Mesendoderm (in vitro differentiated cells): ENCODE measurements at regions not wholly inside any gene's neighbourhood (a gene's known extent, or its start where the extent isn't known, plus 50 kb on each side); places are given as distances from the start of the nearest gene placed in this dataset.

Source experiments
- DNase-seq: peaks from one replicate; pipeline ENCODE4 v3.0.0; 2013
- H2AK5ac ChIP-seq: 2 replicates; pipeline ENCODE4 v1.6.1; 2013; ENCODE audit warnings: low read length, inconsistent platforms
- H2BK120ac ChIP-seq: 2 replicates; pipeline ENCODE4 v1.6.1; 2013; ENCODE audit warnings: low read depth, mild to moderate bottlenecking, low read length, moderate library complexity, mixed read lengths
- H2BK15ac ChIP-seq: replicated peaks from 2 replicates; pipeline ENCODE4 v1.6.1; 2013; ENCODE audit warnings: low read depth, mild to moderate bottlenecking, moderate library complexity
- H2BK5ac ChIP-seq: 2 replicates; pipeline ENCODE4 v1.6.1; 2013; ENCODE audit warnings: low read length, inconsistent platforms
- H3K18ac ChIP-seq: 2 replicates; pipeline ENCODE4 v1.6.1; 2013; ENCODE audit warnings: mild to moderate bottlenecking, low read length, mixed read lengths
- H3K23ac ChIP-seq: one replicate; pipeline ENCODE4 v1.6.1; 2013; ENCODE audit warnings: low read length
- H3K27ac ChIP-seq: 2 replicates; pipeline ENCODE4 v1.5.1; 2013; ENCODE audit warnings: low read depth, mild to moderate bottlenecking, inconsistent platforms, low read length, moderate library complexity
- H3K27me3 ChIP-seq: 2 replicates; pipeline ENCODE4 v1.6.1; 2013; ENCODE audit warnings: low read length, control low read depth, mild to moderate bottlenecking, inconsistent platforms; ENCODE audit not compliant: insufficient read depth, poor library complexity
- H3K36me3 ChIP-seq: 2 replicates; pipeline ENCODE4 v1.6.1; 2013; ENCODE audit warnings: low read length, inconsistent platforms; ENCODE audit not compliant: control insufficient read depth, insufficient read depth
- H3K4ac ChIP-seq: one replicate; pipeline ENCODE4 v1.6.1; 2013; ENCODE audit warnings: low read depth, mild to moderate bottlenecking, low read length, moderate library complexity
- H3K4me1 ChIP-seq: 2 replicates; pipeline ENCODE4 v1.6.1; 2013; ENCODE audit warnings: low read depth, low read length, inconsistent platforms; ENCODE audit not compliant: control insufficient read depth
- H3K4me2 ChIP-seq: 2 replicates; pipeline ENCODE4 v1.6.1; 2013; ENCODE audit warnings: low read length
- H3K4me3 ChIP-seq: 2 replicates; pipeline ENCODE4 v1.5.1; 2013; ENCODE audit warnings: mild to moderate bottlenecking, low read length
- H3K56ac ChIP-seq: one replicate; pipeline ENCODE4 v1.6.1; 2013; ENCODE audit warnings: low read length
- H3K79me1 ChIP-seq: 2 replicates; pipeline ENCODE4 v1.6.1; 2013; ENCODE audit warnings: low read length, inconsistent platforms
- H3K79me2 ChIP-seq: 2 replicates; pipeline ENCODE4 v1.6.1; 2013; ENCODE audit warnings: mild to moderate bottlenecking, low read length; ENCODE audit not compliant: control insufficient read depth, insufficient read depth
- H3K9ac ChIP-seq: 2 replicates; pipeline ENCODE4 v1.6.1; 2013; ENCODE audit warnings: low read length, inconsistent platforms
- H4K5ac ChIP-seq: one replicate; pipeline ENCODE4 v1.6.1; 2013; ENCODE audit warnings: low read length
- H4K8ac ChIP-seq: one replicate; pipeline ENCODE4 v1.6.1; 2013; ENCODE audit warnings: low read depth, mild to moderate bottlenecking, control low read depth, low read length, moderate library complexity
- WGBS: extraction: QIAGEN DNeasy Blood & Tissue Kit; methylation state at CpG from one replicate; pipeline ENCODE4 v1.1.7; 2013; ENCODE audit warnings: low lambda C conversion rate, missing lambda C conversion rate; ENCODE audit not compliant: insufficient coverage; ENCODE audit errors: extremely low coverage; 5-methylcytosine and 5-hydroxymethylcytosine counted together

- Histone ChIP-seq H3K4me1 (no peaks in the 10 kb centered on the region), H3K18ac (no peak overlapping the region), H2BK15ac (no peak overlapping the region), H3K4me2 (no peak overlapping the region), H2BK5ac (no peak overlapping the region), H3K56ac (peak overlapping the region; percentile 32), H2AK5ac (no peak overlapping the region), H3K4ac (no peak overlapping the region), H4K5ac (no peak overlapping the region), H3K79me2 (no peaks in the 10 kb centered on the region), H2BK120ac (no peak overlapping the region), H3K23ac (no peak overlapping the region), H3K27me3 (no peaks in the 10 kb centered on the region), H3K79me1 (no peaks in the 10 kb centered on the region), H4K8ac (no peak overlapping the region), H3K9ac (no peak overlapping the region), H3K36me3 (no peaks in the 10 kb centered on the region), H3K4me3 (no peak overlapping the region), H3K27ac (no peak overlapping the region)
- DNase-seq: no peak
- no CpG with 5 or more reads among the region's 7 CpGs for WGBS
These were observed 51.0 kb upstream of the ARL8B start for GRCh38 chr3:5071061-5071460.

- no peak overlapping the region for H4K5ac ChIP-seq
- no peak overlapping the region for H3K27ac ChIP-seq
- H3K79me2 ChIP-seq: no peaks in the 10 kb centered on the region
- H3K18ac ChIP-seq: no peak overlapping the region
- DNase-seq: no peak
- H3K27me3 ChIP-seq: no peaks in the 10 kb centered on the region
- H3K4me2 ChIP-seq: no peak overlapping the region
- no peak overlapping the region for H3K4ac ChIP-seq
- H2BK5ac ChIP-seq: no peak overlapping the region
- no peak overlapping the region for H3K9ac ChIP-seq
- no peak overlapping the region for H3K56ac ChIP-seq
- H4K8ac ChIP-seq: no peak overlapping the region
- H3K23ac ChIP-seq: no peak overlapping the region
- H2AK5ac ChIP-seq: no peak overlapping the region
- H3K4me1 ChIP-seq: no peaks in the 10 kb centered on the region
- H2BK15ac ChIP-seq: no peak overlapping the region
- H2BK120ac ChIP-seq: no peak overlapping the region
- H3K79me1 ChIP-seq: no peaks in the 10 kb centered on the region
- no peak overlapping the region for H3K4me3 ChIP-seq
- WGBS: no CpG with 5 or more reads among the region's 4 CpGs
- H3K36me3 ChIP-seq: no peaks in the 10 kb centered on the region
These were observed 49.8 kb upstream of the ARL8B start for GRCh38 chr3:5072100-5072816.
